ENCODE measurements at regions not wholly inside any gene's neighbourhood (a gene's known extent, or its start where the extent isn't known, plus 50 kb on each side); places are given as distances from the start of the nearest gene placed in this dataset.

DNA sequence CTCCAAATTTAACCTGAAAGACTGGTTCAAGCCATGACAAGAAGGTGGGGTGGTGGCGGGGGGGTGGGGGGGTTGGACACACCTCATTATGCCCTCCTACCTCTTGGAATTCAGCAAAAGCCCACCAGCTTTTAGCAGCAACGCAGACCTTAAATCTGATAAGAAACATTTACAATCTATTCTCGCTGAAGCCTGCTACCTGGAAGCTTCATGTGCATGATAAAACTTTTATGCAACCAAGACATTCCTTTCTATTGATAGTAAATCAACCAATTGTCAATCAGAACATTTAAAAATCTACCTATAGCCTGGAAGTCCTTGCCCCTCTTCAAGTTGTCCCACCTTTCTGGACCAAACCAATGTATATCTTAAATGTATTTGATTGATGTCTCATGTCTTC lies 113.6 kb upstream of the FAM98A start:
- DNase-seq = no peak
- H3K9me3 ChIP-seq = no peaks in the 10 kb centered on the region
- H3K27ac ChIP-seq = no peak overlapping the region
- H3K4me3 ChIP-seq = no peak overlapping the region
- no peaks in the 10 kb centered on the region for H3K4me1 ChIP-seq
- no peaks in the 10 kb centered on the region for H3K36me3 ChIP-seq
- H3K27me3 ChIP-seq = no peaks in the 10 kb centered on the region
- no peak for TF ChIP-seq POLR2A (IDR thresholded peaks at IDR 0.05)
- TF ChIP-seq, protein P1, sequence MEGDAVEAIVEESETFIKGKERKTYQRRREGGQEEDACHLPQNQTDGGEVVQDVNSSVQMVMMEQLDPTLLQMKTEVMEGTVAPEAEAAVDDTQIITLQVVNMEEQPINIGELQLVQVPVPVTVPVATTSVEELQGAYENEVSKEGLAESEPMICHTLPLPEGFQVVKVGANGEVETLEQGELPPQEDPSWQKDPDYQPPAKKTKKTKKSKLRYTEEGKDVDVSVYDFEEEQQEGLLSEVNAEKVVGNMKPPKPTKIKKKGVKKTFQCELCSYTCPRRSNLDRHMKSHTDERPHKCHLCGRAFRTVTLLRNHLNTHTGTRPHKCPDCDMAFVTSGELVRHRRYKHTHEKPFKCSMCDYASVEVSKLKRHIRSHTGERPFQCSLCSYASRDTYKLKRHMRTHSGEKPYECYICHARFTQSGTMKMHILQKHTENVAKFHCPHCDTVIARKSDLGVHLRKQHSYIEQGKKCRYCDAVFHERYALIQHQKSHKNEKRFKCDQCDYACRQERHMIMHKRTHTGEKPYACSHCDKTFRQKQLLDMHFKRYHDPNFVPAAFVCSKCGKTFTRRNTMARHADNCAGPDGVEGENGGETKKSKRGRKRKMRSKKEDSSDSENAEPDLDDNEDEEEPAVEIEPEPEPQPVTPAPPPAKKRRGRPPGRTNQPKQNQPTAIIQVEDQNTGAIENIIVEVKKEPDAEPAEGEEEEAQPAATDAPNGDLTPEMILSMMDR (IDR thresholded peaks at IDR 0.05) = no peak

DNA sequence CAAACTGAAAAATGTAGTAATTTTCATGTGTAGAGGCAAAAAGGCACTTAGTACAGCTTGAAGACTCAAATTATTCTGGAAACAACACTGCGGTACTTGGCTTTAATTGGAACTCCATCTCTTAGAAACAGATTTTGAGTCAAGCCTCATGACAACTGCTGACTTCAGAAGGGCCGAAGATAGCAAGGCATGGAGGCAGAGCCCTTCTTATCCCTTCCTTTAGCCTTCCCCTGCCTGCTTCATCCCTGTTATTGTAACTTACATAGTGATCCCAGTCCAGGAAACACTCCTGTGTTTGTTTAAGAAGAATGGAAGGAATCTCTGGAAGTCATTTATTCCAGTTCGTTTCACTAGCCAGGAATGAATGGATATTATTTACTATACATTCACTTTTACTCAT lies 110.9 kb upstream of the FAM98A start:
- H3K27ac ChIP-seq = no peak overlapping the region
- H3K36me3 ChIP-seq = no peaks in the 10 kb centered on the region
- no peaks in the 10 kb centered on the region for H3K4me1 ChIP-seq
- H3K9me3 ChIP-seq = no peaks in the 10 kb centered on the region
- no peaks in the 10 kb centered on the region for H3K27me3 ChIP-seq
- DNase-seq = no peak
- H3K4me3 ChIP-seq = no peak overlapping the region
- TF ChIP-seq, protein P1 (IDR thresholded peaks at IDR 0.05) = no peak
- TF ChIP-seq POLR2A (IDR thresholded peaks at IDR 0.05) = no peak

DNA sequence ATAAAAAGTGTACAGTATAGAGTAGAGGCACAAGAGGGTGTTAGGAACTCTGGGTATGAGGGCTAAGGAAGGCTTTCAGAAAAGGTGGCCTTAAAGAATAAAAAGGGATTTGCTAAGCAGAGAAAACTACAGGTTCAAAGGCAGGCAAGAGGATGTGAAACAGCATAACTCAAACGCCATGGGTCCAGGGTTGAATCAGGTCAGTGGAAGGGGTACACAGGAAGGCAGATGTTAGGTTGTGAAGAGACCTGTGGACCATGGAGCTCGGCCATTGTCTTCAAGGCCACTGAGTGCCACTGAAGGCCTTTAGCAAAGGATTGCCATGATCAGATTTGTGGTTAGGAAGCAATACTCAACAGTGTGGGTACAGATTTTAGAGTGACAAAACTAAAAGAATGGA lies 108.2 kb upstream of the FAM98A start:
- no peak overlapping the region for H3K4me3 ChIP-seq
- no peaks in the 10 kb centered on the region for H3K4me1 ChIP-seq
- no peak for TF ChIP-seq POLR2A (IDR thresholded peaks at IDR 0.05)
- TF ChIP-seq, protein P1 (IDR thresholded peaks at IDR 0.05) = no peak
- H3K9me3 ChIP-seq = no peaks in the 10 kb centered on the region
- H3K27ac ChIP-seq = no peak overlapping the region
- no peak for DNase-seq
- no peaks in the 10 kb centered on the region for H3K27me3 ChIP-seq
- H3K36me3 ChIP-seq = no peaks in the 10 kb centered on the region

DNA sequence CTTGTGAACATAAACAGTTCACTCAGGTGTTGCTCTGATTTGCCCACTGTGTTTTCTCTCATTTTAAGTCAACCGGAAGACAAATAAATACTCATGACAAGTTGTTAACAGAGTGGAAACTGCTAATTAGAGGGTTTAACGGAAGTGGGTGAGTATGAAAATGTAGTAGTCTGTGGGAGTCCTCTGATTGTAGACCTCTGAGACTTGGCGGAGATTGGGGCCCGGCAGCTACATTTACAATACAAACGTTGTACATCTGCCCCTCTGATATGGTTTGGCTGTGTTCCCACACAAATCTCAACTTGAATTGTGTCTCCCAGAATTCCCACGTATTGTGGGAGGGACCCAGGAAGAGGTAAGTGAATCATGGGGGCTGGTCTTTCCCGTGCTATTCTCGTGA lies 107.3 kb upstream of the FAM98A start:
- Histone ChIP-seq H3K4me3 (no peak overlapping the region), H3K27ac (peak overlapping the region in 1 of 4 donors; percentile 26), H3K36me3 (no peaks in the 10 kb centered on the region), H3K27me3 (no peaks in the 10 kb centered on the region), H3K4me1 (no peaks in the 10 kb centered on the region), H3K9me3 (no peaks in the 10 kb centered on the region)
- peak in 1 of 3 donors; percentile 38 for DNase-seq
- no peak for TF ChIP-seq POLR2A (IDR thresholded peaks at IDR 0.05)
- TF ChIP-seq, protein P1 (IDR thresholded peaks at IDR 0.05) = no peak

- H3K4me3 ChIP-seq = no peak overlapping the region
- no peaks in the 10 kb centered on the region for H3K36me3 ChIP-seq
- no peak for DNase-seq
- no peaks in the 10 kb centered on the region for H3K27me3 ChIP-seq
- no peaks in the 10 kb centered on the region for H3K4me1 ChIP-seq
- no peak for TF ChIP-seq POLR2A (IDR thresholded peaks at IDR 0.05)
- TF ChIP-seq, protein P1 (IDR thresholded peaks at IDR 0.05) = no peak
- H3K27ac ChIP-seq = no peak overlapping the region
- no peaks in the 10 kb centered on the region for H3K9me3 ChIP-seq
Observed at GRCh38 chr2:33704406-33704855, 105.3 kb upstream of the FAM98A start.

- DNase-seq = no peak
- no peak overlapping the region for H3K4me3 ChIP-seq
- no peaks in the 10 kb centered on the region for H3K4me1 ChIP-seq
- H3K36me3 ChIP-seq = no peaks in the 10 kb centered on the region
- TF ChIP-seq, protein P1 (IDR thresholded peaks at IDR 0.05) = no peak
- TF ChIP-seq POLR2A (IDR thresholded peaks at IDR 0.05) = no peak
- no peaks in the 10 kb centered on the region for H3K27me3 ChIP-seq
- no peaks in the 10 kb centered on the region for H3K9me3 ChIP-seq
- H3K27ac ChIP-seq = no peak overlapping the region
Observed at GRCh38 chr2:33696234-33696633, 97.1 kb upstream of the FAM98A start.
